ENCODE measurements at regions not wholly inside any gene's neighbourhood (a gene's known extent, or its start where the extent isn't known, plus 50 kb on each side); places are given as distances from the start of the nearest gene placed in this dataset.

GRCh38 chr2:18406219-18406618 is 154.2 kb downstream of the RDH14 start:
- no peak for TF ChIP-seq POLR2AphosphoS5 (IDR thresholded peaks at IDR 0.05)
- no peak for TF ChIP-seq CTCF (IDR thresholded peaks at IDR 0.05 in 8 of 11, conservative IDR thresholded peaks at IDR 0.05 in 3 of 11)

All from spleen (tissue), 7 donors.